Thyroid gland (tissue), 4 donors: ENCODE measurements at regions not wholly inside any gene's neighbourhood (a gene's known extent, or its start where the extent isn't known, plus 50 kb on each side); places are given as distances from the start of the nearest gene placed in this dataset.

Experiments used
- DNase-seq, 2 donors: peaks; one replicate each; pipeline ENCODE4 v3.0.0-alpha.2; 2019
- H3K27ac ChIP-seq, 3 donors: fragments of 200-600 bp; sonication (generic); 1 replicate in 2 of 3; 2 replicates in 1 of 3; pipeline ENCODE4 v1.5.1; 2016 to 2019; ENCODE audit warnings: mild to moderate bottlenecking in 1 of 3, moderate library complexity in 1 of 3
- H3K27me3 ChIP-seq: fragments of 200-600 bp; sonication (generic); one replicate; pipeline ENCODE4 v1.5.1; 2019
- H3K36me3 ChIP-seq, 2 donors: fragments of 200-600 bp; sonication (generic); one replicate each; pipeline ENCODE4 v1.5.1; 2016 to 2019
- H3K4me1 ChIP-seq, 2 donors: fragments of 200-600 bp; sonication (generic); one replicate each; pipeline ENCODE4 v1.5.1; 2017 to 2019
- H3K4me3 ChIP-seq, 3 donors: fragments of 200-600 bp; sonication (generic); replicated peaks in 1 of 3; 1 replicate in 2 of 3; 2 replicates in 1 of 3; pipeline ENCODE4 v1.5.1; 2016; ENCODE audit warnings: mild to moderate bottlenecking in 1 of 3
- H3K9me3 ChIP-seq: fragments of 200-600 bp; sonication (generic); one replicate; pipeline ENCODE4 v1.5.1; 2017
- POLR2A ChIP-seq, 2 donors: fragments of 450-650 bp; IDR thresholded peaks; one replicate each; pipeline ENCODE4 v1.6.1; 2017; ENCODE audit warnings: antibody characterized with exemption in 2 of 2, mild to moderate bottlenecking in 2 of 2, moderate library complexity in 1 of 2
- WGBS, 2 donors: methylation state at CpG; one replicate each; pipeline ENCODE4 v1.1.5; 2017; 5-methylcytosine and 5-hydroxymethylcytosine counted together
- intact Hi-C: fragments of 100-400 bp; cut with DNase I; formaldehyde crosslinking; loops from one replicate; pipeline ENCODE4 v1.15.1; 2023
- TF ChIP-seq, protein P1 (sequence below), 6 experiments: fragments of 200-600 bp in 3 of 6; fragments of 450-650 bp in 3 of 6; sonication (generic) in 3 of 6; IDR thresholded peaks; one replicate each; pipeline ENCODE4 v1.5.1; 2016 to 2019; ENCODE audit warnings: antibody characterized with exemption in 6 of 6, mild to moderate bottlenecking in 2 of 6, inconsistent platforms in 1 of 6, moderate library complexity in 1 of 6

DNA sequence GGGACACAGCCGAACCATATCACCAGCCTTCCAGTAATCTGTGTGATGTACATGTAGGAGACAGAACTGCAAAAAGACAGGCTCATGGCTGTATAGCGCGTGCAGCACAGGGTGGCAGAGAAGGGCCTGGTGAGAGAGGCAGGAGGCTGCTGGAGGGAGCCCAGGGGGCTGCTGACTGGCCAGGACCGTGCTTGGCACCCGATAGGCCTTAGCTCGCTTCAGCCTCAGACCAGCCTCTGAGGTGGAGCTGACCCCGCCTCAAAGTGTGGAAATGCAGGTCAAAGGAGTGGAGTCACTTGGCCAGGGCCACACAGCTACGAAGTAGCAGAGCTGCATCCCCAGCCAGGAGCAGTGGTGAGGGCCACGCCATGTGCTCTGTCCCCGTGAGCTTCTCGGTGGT lies 707.6 kb downstream of the QKI start:
- Histone ChIP-seq H3K36me3 (no peaks in the 10 kb centered on the region), H3K27ac (no peak overlapping the region), H3K4me1 (no peaks in the 10 kb centered on the region), H3K4me3 (no peak overlapping the region), H3K9me3 (no peaks in the 10 kb centered on the region), H3K27me3 (no peaks in the 10 kb centered on the region)
- no peak for TF ChIP-seq POLR2A (IDR thresholded peaks at IDR 0.05)
- TF ChIP-seq, protein P1, sequence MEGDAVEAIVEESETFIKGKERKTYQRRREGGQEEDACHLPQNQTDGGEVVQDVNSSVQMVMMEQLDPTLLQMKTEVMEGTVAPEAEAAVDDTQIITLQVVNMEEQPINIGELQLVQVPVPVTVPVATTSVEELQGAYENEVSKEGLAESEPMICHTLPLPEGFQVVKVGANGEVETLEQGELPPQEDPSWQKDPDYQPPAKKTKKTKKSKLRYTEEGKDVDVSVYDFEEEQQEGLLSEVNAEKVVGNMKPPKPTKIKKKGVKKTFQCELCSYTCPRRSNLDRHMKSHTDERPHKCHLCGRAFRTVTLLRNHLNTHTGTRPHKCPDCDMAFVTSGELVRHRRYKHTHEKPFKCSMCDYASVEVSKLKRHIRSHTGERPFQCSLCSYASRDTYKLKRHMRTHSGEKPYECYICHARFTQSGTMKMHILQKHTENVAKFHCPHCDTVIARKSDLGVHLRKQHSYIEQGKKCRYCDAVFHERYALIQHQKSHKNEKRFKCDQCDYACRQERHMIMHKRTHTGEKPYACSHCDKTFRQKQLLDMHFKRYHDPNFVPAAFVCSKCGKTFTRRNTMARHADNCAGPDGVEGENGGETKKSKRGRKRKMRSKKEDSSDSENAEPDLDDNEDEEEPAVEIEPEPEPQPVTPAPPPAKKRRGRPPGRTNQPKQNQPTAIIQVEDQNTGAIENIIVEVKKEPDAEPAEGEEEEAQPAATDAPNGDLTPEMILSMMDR (IDR thresholded peaks at IDR 0.05): no peak
- intact Hi-C loops: no loop called here
- DNase-seq: no peak
- 87 to 97% methylated on average over 9 to 11 of the region's 11 CpGs for WGBS, 2 donors

DNA sequence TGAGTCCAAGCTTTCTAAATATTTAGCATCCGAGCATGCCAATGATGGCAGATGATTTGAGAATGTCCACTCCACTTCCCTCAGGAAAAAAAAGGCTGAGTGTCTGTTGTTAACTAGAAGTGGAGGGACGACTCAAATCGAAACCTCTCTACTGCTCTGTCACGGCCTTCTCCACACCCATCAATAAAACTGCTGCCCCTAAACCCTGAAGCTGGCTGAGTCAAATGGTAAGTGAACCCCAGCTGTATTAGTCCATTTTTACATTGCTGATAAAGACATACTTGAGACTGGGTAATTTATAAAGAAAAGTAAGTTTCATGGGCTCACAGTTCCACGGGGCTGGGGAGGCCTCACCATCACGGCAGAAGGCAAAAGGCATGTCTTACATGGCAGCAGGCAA lies 707.0 kb downstream of the QKI start:
- H3K36me3 ChIP-seq: no peaks in the 10 kb centered on the region
- no peak for TF ChIP-seq POLR2A (IDR thresholded peaks at IDR 0.05)
- TF ChIP-seq, protein P1 (IDR thresholded peaks at IDR 0.05): no peak
- WGBS, 2 donors: 86 to 89% methylated on average over 6 of the region's 6 CpGs
- intact Hi-C loops: no loop called here
- H3K27ac ChIP-seq: no peak overlapping the region
- no peaks in the 10 kb centered on the region for H3K4me1 ChIP-seq
- DNase-seq: no peak
- no peaks in the 10 kb centered on the region for H3K27me3 ChIP-seq
- H3K4me3 ChIP-seq: no peak overlapping the region
- no peaks in the 10 kb centered on the region for H3K9me3 ChIP-seq

DNA sequence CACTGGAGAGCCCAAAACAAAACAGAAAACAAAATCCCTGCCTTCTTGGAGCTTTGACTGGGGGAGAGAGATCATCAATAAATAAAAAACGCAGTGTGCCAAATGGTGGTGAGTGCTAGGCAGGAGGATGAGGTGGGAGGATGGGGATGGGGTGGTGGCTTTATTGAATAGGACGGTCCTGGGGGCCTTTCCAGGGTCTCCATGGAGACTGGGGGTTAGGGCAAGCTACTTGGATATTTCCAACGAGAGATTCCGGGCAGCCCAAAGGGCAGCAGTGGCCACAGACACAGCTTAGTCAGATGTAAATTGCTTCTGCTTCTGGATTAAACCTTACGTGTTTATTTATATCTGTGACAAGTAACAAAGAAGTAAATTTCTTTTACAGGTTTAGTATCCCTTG lies 700.1 kb downstream of the QKI start:
- no peak overlapping the region for H3K4me3 ChIP-seq
- no peak for TF ChIP-seq POLR2A (IDR thresholded peaks at IDR 0.05)
- DNase-seq: no peak
- no peaks in the 10 kb centered on the region for H3K9me3 ChIP-seq
- no peak overlapping the region for H3K27ac ChIP-seq
- H3K36me3 ChIP-seq: no peaks in the 10 kb centered on the region
- intact Hi-C loops: no loop called here
- no peaks in the 10 kb centered on the region for H3K4me1 ChIP-seq
- 82 to 84% methylated on average over 5 of the region's 5 CpGs for WGBS, 2 donors
- H3K27me3 ChIP-seq: no peaks in the 10 kb centered on the region

DNA sequence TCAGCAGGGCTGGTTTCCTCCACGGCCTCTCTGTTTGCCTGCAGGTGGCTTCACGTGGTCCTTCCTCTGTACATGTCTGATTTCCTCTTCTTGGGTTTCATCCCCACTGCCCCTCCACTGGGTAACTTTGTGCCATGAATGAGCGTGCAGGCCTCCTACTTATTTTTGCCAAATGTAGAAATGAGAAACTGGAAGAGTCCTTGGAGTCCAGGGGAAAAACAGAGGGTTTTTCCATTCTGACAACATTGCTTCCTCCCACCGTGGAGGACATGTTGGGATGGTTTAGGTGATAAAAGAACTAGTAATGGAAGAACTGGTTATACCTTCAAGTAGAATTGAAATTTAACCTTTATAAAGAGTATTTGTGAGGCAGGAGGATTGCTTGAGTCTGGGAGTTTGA lies 699.5 kb downstream of the QKI start:
- 91 to 95% methylated on average over 4 of the region's 4 CpGs for WGBS, 2 donors
- DNase-seq: no peak
- no peaks in the 10 kb centered on the region for H3K36me3 ChIP-seq
- no peak overlapping the region for H3K27ac ChIP-seq
- intact Hi-C loops: no loop called here
- no peaks in the 10 kb centered on the region for H3K9me3 ChIP-seq
- H3K4me3 ChIP-seq: no peak overlapping the region
- H3K27me3 ChIP-seq: no peaks in the 10 kb centered on the region
- no peak for TF ChIP-seq POLR2A (IDR thresholded peaks at IDR 0.05)
- TF ChIP-seq, protein P1 (IDR thresholded peaks at IDR 0.05): no peak
- no peaks in the 10 kb centered on the region for H3K4me1 ChIP-seq

DNA sequence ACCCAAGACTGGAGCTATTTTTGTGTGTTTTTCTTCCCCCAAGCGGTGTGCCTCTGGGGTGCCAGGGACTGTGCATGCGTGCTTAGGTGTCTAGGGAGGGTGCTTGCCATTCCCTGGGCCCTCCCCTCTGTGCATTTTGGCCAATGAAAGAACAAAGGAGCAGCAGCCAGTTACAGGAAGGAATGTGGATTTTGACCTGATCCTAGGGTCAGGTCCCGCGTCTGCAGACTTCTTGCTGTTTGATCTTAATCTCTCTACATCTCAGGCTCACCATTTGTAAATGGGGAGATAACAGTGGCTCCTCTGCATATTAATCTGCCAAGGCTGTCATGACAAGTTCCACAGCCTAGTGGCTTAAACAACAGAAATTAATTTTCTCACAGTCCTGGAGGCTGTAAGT lies 699.1 kb downstream of the QKI start:
- Histone ChIP-seq H3K27ac (no peak overlapping the region), H3K36me3 (no peaks in the 10 kb centered on the region), H3K27me3 (no peaks in the 10 kb centered on the region), H3K4me3 (no peak overlapping the region), H3K4me1 (no peaks in the 10 kb centered on the region), H3K9me3 (no peaks in the 10 kb centered on the region)
- TF ChIP-seq, protein P1 (IDR thresholded peaks at IDR 0.05): no peak
- TF ChIP-seq POLR2A (IDR thresholded peaks at IDR 0.05): no peak
- DNase-seq: no peak
- intact Hi-C loops: no loop called here
- 76 to 89% methylated on average over 4 of the region's 4 CpGs for whole genome bisulfite sequencing, 2 donors

DNA sequence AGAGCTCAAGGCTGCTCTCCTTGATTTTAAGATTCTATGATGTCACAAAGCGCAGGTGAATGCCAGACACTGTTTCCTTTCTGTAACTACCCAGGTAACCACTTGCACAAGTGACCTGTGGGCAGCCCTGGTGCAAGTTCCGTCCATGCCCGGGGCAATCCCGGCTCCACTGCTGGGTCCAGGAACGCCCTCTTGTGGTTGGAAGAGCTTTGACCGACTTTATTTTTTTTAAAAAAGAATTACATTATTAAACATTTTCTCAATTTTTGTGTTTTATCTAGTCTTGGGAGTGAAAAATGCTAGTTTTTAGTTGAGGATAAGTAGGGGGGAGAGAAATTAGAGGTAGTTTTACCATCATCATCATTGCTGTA lies 695.2 kb downstream of the QKI start:
- Histone ChIP-seq H3K27ac (peak overlapping the region in 1 of 3 donors; percentile 22), H3K4me1 (no peaks in the 10 kb centered on the region), H3K36me3 (no peaks in the 10 kb centered on the region), H3K9me3 (no peaks in the 10 kb centered on the region), H3K27me3 (no peaks in the 10 kb centered on the region), H3K4me3 (no peak overlapping the region)
- 31 to 34% methylated on average over 6 of the region's 6 CpGs for WGBS, 2 donors
- no peak for DNase-seq
- intact Hi-C loops: no loop called here
- TF ChIP-seq, protein P1 (IDR thresholded peaks at IDR 0.05): peak in 4 of 6 experiments; percentile 13 to 45 (median 23)
- TF ChIP-seq POLR2A (IDR thresholded peaks at IDR 0.05): no peak
